HepG2 (cell line): ENCODE measurements at regions not wholly inside any gene's neighbourhood (a gene's known extent, or its start where the extent isn't known, plus 50 kb on each side); places are given as distances from the start of the nearest gene placed in this dataset.

ENCODE experiments used
- NR2C2 ChIP-seq: sonication (generic); formaldehyde crosslinking; IDR thresholded peaks from 2 replicates; pipeline ENCODE4 v1.4.0; 2020; ENCODE audit warnings: missing genetic modification reagents, mild to moderate bottlenecking, moderate library complexity, borderline replicate concordance
- POLR2A ChIP-seq, 2 experiments: IDR thresholded peaks; 2 replicates each; pipeline ENCODE4 v1.6.1; 2011; ENCODE audit warnings: low read depth in 2 of 2, low read length in 2 of 2, mild to moderate bottlenecking in 1 of 2, moderate library complexity in 1 of 2; ENCODE audit not compliant: insufficient read depth in 1 of 2
- TF ChIP-seq, protein P1 (sequence below): sonication (generic); formaldehyde crosslinking; IDR thresholded peaks from 2 replicates; pipeline ENCODE4 v1.4.0; 2020; ENCODE audit warnings: mild to moderate bottlenecking, missing genetic modification reagents

- TF ChIP-seq, protein P1, sequence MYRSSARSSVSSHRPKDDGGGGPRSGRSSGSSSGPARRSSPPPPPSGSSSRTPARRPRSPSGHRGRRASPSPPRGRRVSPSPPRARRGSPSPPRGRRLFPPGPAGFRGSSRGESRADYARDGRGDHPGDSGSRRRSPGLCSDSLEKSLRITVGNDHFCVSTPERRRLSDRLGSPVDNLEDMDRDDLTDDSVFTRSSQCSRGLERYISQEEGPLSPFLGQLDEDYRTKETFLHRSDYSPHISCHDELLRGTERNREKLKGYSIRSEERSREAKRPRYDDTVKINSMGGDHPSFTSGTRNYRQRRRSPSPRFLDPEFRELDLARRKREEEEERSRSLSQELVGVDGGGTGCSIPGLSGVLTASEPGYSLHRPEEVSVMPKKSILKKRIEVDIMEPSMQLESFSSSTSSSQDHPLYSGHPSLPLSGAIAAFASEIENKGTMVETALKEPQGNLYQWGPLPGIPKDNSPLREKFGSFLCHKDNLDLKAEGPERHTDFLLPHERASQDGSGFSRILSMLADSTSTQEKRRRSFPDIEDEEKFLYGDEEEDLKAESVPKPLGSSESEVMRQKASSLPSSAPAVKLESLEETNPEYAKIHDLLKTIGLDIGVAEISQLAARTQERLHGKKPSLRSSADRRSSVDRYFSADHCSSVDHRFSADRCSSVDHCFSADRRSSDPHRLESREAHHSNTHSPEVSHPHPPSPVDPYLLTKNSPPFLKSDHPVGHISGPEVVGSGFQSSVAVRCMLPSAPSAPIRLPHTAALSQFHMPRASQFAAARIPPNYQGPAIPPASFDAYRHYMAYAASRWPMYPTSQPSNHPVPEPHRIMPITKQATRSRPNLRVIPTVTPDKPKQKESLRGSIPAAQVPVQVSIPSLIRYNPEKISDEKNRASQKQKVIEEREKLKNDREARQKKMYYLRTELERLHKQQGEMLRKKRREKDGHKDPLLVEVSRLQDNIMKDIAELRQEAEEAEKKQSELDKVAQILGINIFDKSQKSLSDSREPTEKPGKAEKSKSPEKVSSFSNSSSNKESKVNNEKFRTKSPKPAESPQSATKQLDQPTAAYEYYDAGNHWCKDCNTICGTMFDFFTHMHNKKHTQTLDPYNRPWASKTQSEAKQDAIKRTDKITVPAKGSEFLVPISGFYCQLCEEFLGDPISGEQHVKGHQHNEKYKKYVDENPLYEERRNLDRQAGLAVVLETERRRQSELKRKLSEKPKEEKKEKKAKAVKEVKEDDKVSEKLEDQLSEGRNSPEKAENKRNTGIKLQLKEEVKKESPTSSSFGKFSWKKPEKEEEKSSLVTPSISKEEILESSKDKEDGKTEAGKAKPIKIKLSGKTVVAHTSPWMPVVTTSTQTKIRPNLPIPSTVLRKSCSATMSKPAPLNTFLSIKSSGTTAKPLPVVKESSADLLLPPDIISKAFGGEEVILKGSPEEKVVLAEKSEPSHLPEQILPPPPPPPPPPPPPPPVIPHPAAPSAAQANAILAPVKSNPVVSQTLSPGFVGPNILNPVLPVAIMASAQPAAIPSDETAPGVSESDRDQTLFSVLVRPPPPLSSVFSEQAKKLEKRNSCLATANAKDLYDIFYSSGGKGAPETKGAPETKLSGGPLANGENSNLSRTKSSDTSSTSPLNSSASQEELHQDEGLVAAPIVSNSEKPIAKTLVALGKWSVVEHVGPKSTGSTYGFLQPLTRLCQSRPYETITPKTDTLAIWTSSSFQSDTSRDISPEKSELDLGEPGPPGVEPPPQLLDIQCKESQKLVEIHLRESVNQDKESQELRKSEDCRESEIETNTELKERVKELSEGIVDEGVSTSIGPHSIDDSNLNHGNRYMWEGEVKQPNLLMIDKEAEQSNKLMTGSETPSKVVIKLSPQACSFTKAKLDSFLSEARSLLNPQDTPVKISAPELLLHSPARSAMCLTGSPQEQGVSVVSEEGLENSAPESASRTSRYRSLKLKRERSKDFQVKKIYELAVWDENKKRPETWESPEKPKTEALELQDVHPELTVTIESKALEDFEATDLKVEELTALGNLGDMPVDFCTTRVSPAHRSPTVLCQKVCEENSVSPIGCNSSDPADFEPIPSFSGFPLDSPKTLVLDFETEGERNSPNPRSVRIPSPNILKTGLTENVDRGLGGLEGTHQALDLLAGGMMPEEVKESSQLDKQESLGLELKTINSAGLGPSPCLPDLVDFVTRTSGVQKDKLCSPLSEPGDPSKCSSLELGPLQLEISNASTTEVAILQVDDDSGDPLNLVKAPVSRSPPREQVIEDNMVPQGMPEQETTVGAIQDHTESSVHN (CRISPR knock-in tag), result no peak
- TF ChIP-seq POLR2A (IDR thresholded peaks at IDR 0.05; ENCODE audit: insufficient read depth in 1 of 2, low read depth in 2 of 2, low read length in 2 of 2) (no peak), NR2C2 (CRISPR knock-in tag) (no peak)
Observed at GRCh38 chrX:140434347-140434746, 70.5 kb downstream of the SOX3 start.
